Fibroblast of mammary gland (primary cell): ENCODE measurements at regions not wholly inside any gene's neighbourhood (a gene's known extent, or its start where the extent isn't known, plus 50 kb on each side); places are given as distances from the start of the nearest gene placed in this dataset.

ENCODE experiments used
- DNase-seq: peaks from one replicate; pipeline ENCODE4 v3.0.0-alpha.2; 2010; ENCODE audit warnings: low read depth
- H3K4me3 ChIP-seq: 2 replicates; pipeline ENCODE4 v1.5.1; 2011; ENCODE audit warnings: low read depth, mild to moderate bottlenecking, low read length, moderate library complexity; ENCODE audit not compliant: control insufficient read depth
- TF ChIP-seq, protein P1 (sequence below): conservative IDR thresholded peaks from 2 replicates; pipeline ENCODE4 v1.5.1; 2011; ENCODE audit warnings: low read depth, low read length, inconsistent platforms; ENCODE audit not compliant: control insufficient read depth, insufficient read depth

DNA sequence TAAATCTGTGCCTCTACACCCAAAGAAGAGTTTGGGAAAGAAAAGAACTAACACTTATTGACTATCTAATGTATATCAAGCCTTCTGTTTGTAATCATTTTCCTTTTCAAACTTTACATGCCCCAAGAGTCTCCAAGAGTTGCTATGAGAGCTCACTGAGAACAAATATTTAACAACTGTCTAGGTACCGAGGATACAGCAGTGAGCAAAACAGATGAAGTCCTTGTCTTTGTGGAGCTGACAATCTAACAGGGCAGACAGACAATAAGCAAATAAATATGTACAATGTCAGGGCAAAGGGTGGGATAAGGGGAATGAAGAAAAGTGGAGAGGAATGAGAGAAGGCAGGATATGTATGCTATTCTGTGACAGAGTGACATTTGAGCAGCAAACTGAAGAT is 64.8 kb upstream of the KSR1 start:
- DNase-seq, result no peak
- TF ChIP-seq, protein P1, sequence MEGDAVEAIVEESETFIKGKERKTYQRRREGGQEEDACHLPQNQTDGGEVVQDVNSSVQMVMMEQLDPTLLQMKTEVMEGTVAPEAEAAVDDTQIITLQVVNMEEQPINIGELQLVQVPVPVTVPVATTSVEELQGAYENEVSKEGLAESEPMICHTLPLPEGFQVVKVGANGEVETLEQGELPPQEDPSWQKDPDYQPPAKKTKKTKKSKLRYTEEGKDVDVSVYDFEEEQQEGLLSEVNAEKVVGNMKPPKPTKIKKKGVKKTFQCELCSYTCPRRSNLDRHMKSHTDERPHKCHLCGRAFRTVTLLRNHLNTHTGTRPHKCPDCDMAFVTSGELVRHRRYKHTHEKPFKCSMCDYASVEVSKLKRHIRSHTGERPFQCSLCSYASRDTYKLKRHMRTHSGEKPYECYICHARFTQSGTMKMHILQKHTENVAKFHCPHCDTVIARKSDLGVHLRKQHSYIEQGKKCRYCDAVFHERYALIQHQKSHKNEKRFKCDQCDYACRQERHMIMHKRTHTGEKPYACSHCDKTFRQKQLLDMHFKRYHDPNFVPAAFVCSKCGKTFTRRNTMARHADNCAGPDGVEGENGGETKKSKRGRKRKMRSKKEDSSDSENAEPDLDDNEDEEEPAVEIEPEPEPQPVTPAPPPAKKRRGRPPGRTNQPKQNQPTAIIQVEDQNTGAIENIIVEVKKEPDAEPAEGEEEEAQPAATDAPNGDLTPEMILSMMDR, result no peak
- H3K4me3 ChIP-seq, result no peak overlapping the region

- TF ChIP-seq, protein P1, result no peak
- DNase-seq, result no peak
- no peak overlapping the region for H3K4me3 ChIP-seq
Measured at GRCh38 chr17:27396045-27396444, 60.2 kb upstream of the KSR1 start.

DNA sequence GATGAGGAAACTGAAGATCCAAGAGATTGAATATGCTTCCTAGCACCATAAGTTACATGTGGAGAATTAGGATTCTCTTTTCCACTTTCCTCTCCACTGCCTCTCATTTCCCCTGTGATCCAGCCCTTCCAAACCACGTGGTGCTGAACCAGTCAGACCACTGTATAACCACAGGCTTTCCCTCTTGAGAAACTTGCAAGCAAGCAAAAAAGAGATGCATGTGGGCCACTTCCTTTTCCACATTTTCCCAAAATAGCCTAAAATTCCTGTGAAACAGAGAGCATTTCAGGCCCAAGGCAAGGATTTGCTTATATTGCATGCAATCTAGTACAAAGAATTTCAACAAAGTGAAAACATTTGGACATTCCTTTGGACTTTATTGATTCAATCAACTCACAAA is 59.3 kb upstream of the KSR1 start:
- TF ChIP-seq, protein P1, result no peak
- H3K4me3 ChIP-seq, result no peak overlapping the region
- DNase-seq, result peak; percentile 33

DNA sequence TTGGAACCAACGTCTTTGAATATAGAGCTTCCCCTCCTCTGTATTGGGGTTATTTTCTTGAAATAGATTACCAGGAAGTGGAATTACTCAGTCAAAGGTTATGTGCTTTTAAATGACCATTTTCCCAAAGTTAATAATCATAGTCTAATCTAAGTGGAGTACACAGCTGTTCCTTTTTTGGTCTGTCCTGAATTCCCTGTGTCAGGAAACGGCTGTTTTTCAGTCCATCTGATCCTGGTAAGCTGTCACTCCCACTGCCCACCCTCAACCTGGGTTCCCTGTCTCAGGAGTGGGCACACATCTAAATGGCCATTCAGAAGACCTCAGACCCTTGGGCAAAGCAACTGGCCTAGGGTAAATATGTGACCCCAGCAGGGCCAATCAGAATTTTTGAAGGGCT is 57.6 kb upstream of the KSR1 start:
- TF ChIP-seq, protein P1, result no peak
- DNase-seq, result no peak
- no peak overlapping the region for H3K4me3 ChIP-seq

GRCh38 chr17:27400991-27401390 is 55.3 kb upstream of the KSR1 start:
- TF ChIP-seq, protein P1, result no peak
- no peak for DNase-seq
- H3K4me3 ChIP-seq, result no peak overlapping the region

DNA sequence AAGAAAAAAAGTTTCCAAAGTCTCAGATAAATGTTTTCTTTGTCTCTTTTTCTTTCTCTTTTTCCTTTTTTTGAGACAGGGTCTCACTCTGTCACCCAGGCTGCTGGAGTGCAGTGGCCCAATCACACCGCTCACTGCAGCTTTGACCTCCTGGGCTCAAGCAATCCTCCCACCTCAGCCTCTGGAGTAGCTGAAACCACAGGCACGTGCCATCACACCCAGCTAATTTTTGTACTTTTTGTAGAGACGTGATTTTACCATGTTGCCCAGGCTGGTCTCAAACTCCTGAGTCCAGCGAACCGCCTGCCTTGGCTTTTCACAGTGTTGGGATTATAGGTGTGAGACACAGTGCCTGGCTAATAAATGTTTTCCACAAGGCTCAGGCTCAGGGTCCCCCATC is 53.3 kb upstream of the KSR1 start:
- DNase-seq, result no peak
- no peak overlapping the region for H3K4me3 ChIP-seq
- TF ChIP-seq, protein P1, result no peak

- TF ChIP-seq, protein P1, result no peak
- DNase-seq, result no peak
- no peak overlapping the region for H3K4me3 ChIP-seq
Measured at GRCh38 chr17:27403480-27404005, 52.7 kb upstream of the KSR1 start.
